ENCODE measurements at regions not wholly inside any gene's neighbourhood (a gene's known extent, or its start where the extent isn't known, plus 50 kb on each side); places are given as distances from the start of the nearest gene placed in this dataset.

GRCh38 chr20:52081791-52082190, 109.8 kb downstream of the ZFP64 start:
- no peak for TF ChIP-seq CTCF (IDR thresholded peaks at IDR 0.05; ENCODE audit: low read depth, low read length, missing input control)
- TF ChIP-seq RAD21 (IDR thresholded peaks at IDR 0.05): no peak
- no peak for TF ChIP-seq EGR1 (IDR thresholded peaks at IDR 0.05; ENCODE audit: low read depth in 2 of 2)
- TF ChIP-seq RXRA (IDR thresholded peaks at IDR 0.05): no peak

Measured in liver (tissue), 3 donors.